ENCODE measurements at regions not wholly inside any gene's neighbourhood (a gene's known extent, or its start where the extent isn't known, plus 50 kb on each side); places are given as distances from the start of the nearest gene placed in this dataset.

- TF ChIP-seq EZH2 (IDR thresholded peaks at IDR 0.05; ENCODE audit: borderline replicate concordance, insufficient read depth, low read length, poor library complexity, severe bottlenecking) (no peak), TAF1 (IDR thresholded peaks at IDR 0.05; ENCODE audit: low read depth) (no peak)
Measured at GRCh38 chr7:156026603-156027002, 214.3 kb upstream of the SHH start.

Data from neural cell (in vitro differentiated cells).